Caco-2 (cell line): ENCODE measurements at regions not wholly inside any gene's neighbourhood (a gene's known extent, or its start where the extent isn't known, plus 50 kb on each side); places are given as distances from the start of the nearest gene placed in this dataset.
"Not testable (repeated sequence)": the region's sequence is repeated elsewhere in the genome, so short reads cannot be mapped to it uniquely, and the experiment has no call there.

ENCODE experiments used
- BruUV-seq: library from RNA; stranded (reverse); fragments of 400-500 nt; replicated peaks from 2 replicates; lab custom pipeline; 2021; lab: Mats Ljungman, UMichigan
- CTCF ChIA-PET: fragments of 300-600 bp; sonication (Branson Sonifier 250); formaldehyde crosslinking; loops from one replicate; lab custom pipeline; 2022; ENCODE audit warnings: antibody characterized with exemption; lab: Charles Lee
- POLR2A ChIA-PET: fragments of 300-600 bp; sonication (Branson Sonifier 250); formaldehyde crosslinking; loops from one replicate; lab custom pipeline; 2022; ENCODE audit warnings: antibody characterized with exemption; lab: Charles Lee
- DNase-seq, 2 experiments: peaks; one replicate each; pipeline versions ENCODE4 v3.0.0 to v3.0.0-alpha.2; 2020 to 2022
- H3K27me3 ChIP-seq: replicated peaks from 2 replicates; pipeline ENCODE4 v1.6.0; 2011; ENCODE audit warnings: low read length; ENCODE audit not compliant: control insufficient read depth, insufficient read depth
- H3K36me3 ChIP-seq: 2 replicates; pipeline ENCODE4 v1.5.1; 2011; ENCODE audit warnings: low read length; ENCODE audit not compliant: control insufficient read depth, insufficient read depth
- H3K4me1 ChIP-seq: fragments of 250-450 bp; sonication (Bioruptor Pico); 2 replicates; pipeline ENCODE4 v1.5.1; 2020; ENCODE audit warnings: mild to moderate bottlenecking
- H3K4me3 ChIP-seq: 2 replicates; pipeline ENCODE4 v1.5.1; 2011; ENCODE audit warnings: low read depth, mild to moderate bottlenecking, control low read depth, low read length
- H3K9me3 ChIP-seq: fragments of 250-450 bp; sonication (Bioruptor Pico); 2 replicates; pipeline ENCODE4 v1.5.1; 2020; ENCODE audit warnings: mild to moderate bottlenecking, moderate library complexity
- H3K27ac Mint-ChIP-seq: one replicate; pipeline ENCODE4 v1.8.0; 2022; ENCODE audit warnings: mixed read lengths; ENCODE audit not compliant: unreplicated experiment
- H3K27me3 Mint-ChIP-seq: one replicate; pipeline ENCODE4 v1.8.0; 2022; ENCODE audit warnings: mixed read lengths; ENCODE audit not compliant: insufficient read depth, unreplicated experiment
- H3K36me3 Mint-ChIP-seq: one replicate; pipeline ENCODE4 v1.8.0; 2022; ENCODE audit warnings: mild to moderate bottlenecking, mixed read lengths; ENCODE audit not compliant: insufficient read depth, unreplicated experiment
- H3K4me1 Mint-ChIP-seq: one replicate; pipeline ENCODE4 v1.8.0; 2022; ENCODE audit warnings: low read depth, mixed read lengths; ENCODE audit not compliant: unreplicated experiment
- H3K4me3 Mint-ChIP-seq: one replicate; pipeline ENCODE4 v1.8.0; 2022; ENCODE audit warnings: mild to moderate bottlenecking, moderate library complexity, mixed read lengths; ENCODE audit not compliant: unreplicated experiment
- H3K9me3 Mint-ChIP-seq: one replicate; pipeline ENCODE4 v1.8.0; 2022; ENCODE audit warnings: mixed read lengths; ENCODE audit not compliant: unreplicated experiment
- CTCF ChIP-seq, 2 experiments: fragments of 200-600 bp in 1 of 2; IDR thresholded peaks; 1 replicate in 1 of 2; 2 replicates in 1 of 2; pipeline versions ENCODE4 v1.5.1 to v1.8.0; 2011 to 2022; ENCODE audit warnings: antibody characterized with exemption in 1 of 2, control low read depth in 1 of 2, inconsistent platforms in 1 of 2, low read depth in 1 of 2, low read length in 1 of 2, mild to moderate bottlenecking in 1 of 2, moderate library complexity in 1 of 2; ENCODE audit not compliant: insufficient read depth in 1 of 2, severe bottlenecking in 1 of 2, unreplicated experiment in 1 of 2
- intact Hi-C: fragments of 100-400 bp; cut with micrococcal nuclease; formaldehyde crosslinking; loops from one replicate; pipeline ENCODE4 v1.10.0; 2022; ENCODE audit not compliant: unreplicated experiment

- Histone ChIP-seq H3K27me3 (no peaks in the 10 kb centered on the region), H3K9me3 (no peaks in the 10 kb centered on the region), H3K4me1 (no peaks in the 10 kb centered on the region), H3K4me3 (no peak overlapping the region), H3K36me3 (no peaks in the 10 kb centered on the region)
- POLR2A ChIA-PET: no interaction called here
- CTCF ChIA-PET: no interaction called here
- no peak for DNase-seq
- Mint-ChIP-seq H3K9me3 (no peaks in the 10 kb centered on the region), H3K36me3 (no peaks in the 10 kb centered on the region), H3K27me3 (no peaks in the 10 kb centered on the region), H3K4me3 (no peak overlapping the region), H3K27ac (no peak overlapping the region), H3K4me1 (no peaks in the 10 kb centered on the region)
- TF ChIP-seq CTCF (IDR thresholded peaks at IDR 0.05; ENCODE audit: insufficient read depth in 1 of 2, low read depth in 1 of 2, low read length in 1 of 2, severe bottlenecking in 1 of 2, unreplicated experiment in 1 of 2): no peak
- BruUV-seq: no TSS peak
- intact Hi-C loops: no loop called here
Observed at GRCh38 chr18:65671621-65672415, 79.0 kb upstream of the CDH7 start.

- H3K36me3 ChIP-seq, H3K27me3 ChIP-seq, POLR2A ChIA-PET, CTCF ChIA-PET, H3K27me3 Mint-ChIP-seq, intact Hi-C loops, H3K4me3 ChIP-seq, H3K4me1 ChIP-seq, DNase-seq, BruUV-seq, H3K4me3 Mint-ChIP-seq, H3K4me1 Mint-ChIP-seq, H3K27ac Mint-ChIP-seq, H3K36me3 Mint-ChIP-seq, H3K9me3 Mint-ChIP-seq, H3K9me3 ChIP-seq: not testable (repeated sequence)
Observed at GRCh38 chr18:65670145-65670544, 80.7 kb upstream of the CDH7 start.

- Histone ChIP-seq H3K9me3 (no peaks in the 10 kb centered on the region), H3K36me3 (no peaks in the 10 kb centered on the region), H3K27me3 (no peaks in the 10 kb centered on the region), H3K4me3 (no peak overlapping the region), H3K4me1 (no peaks in the 10 kb centered on the region)
- TF ChIP-seq CTCF (IDR thresholded peaks at IDR 0.05; ENCODE audit: insufficient read depth in 1 of 2, low read depth in 1 of 2, low read length in 1 of 2, severe bottlenecking in 1 of 2, unreplicated experiment in 1 of 2): no peak
- intact Hi-C loops: no loop called here
- no peak for DNase-seq
- POLR2A ChIA-PET: no interaction called here
- Mint-ChIP-seq H3K9me3 (no peaks in the 10 kb centered on the region), H3K27ac (no peak overlapping the region), H3K4me1 (no peaks in the 10 kb centered on the region), H3K4me3 (no peak overlapping the region), H3K27me3 (no peaks in the 10 kb centered on the region), H3K36me3 (no peaks in the 10 kb centered on the region)
- no TSS peak for BruUV-seq
- CTCF ChIA-PET: no interaction called here
Observed at GRCh38 chr18:65661391-65661790, 89.4 kb upstream of the CDH7 start.
